Activated CD8-positive, alpha-beta T cell treated with anti-CD3 and anti-CD28 coated beads for 36 hours (primary cell): ENCODE measurements at regions not wholly inside any gene's neighbourhood (a gene's known extent, or its start where the extent isn't known, plus 50 kb on each side); places are given as distances from the start of the nearest gene placed in this dataset.
"Not testable (repeated sequence)": the region's sequence is repeated elsewhere in the genome, so short reads cannot be mapped to it uniquely, and the experiment has no call there.

Experiments
- ATAC-seq: fragments of 200-7000 bp; cut with Tn5 transposase; one replicate; pipeline ENCODE4 v1.10.0; 2021; ENCODE audit warnings: mild to moderate bottlenecking, moderate library complexity
- CTCF ChIA-PET: fragments of 350-600 bp; sonication (Branson Sonifier 250); formaldehyde crosslinking; loops from one replicate; lab custom pipeline; 2021; ENCODE audit warnings: antibody characterized with exemption; lab: Charles Lee
- POLR2A ChIA-PET: fragments of 350-600 bp; sonication (Branson Sonifier 250); formaldehyde crosslinking; loops from one replicate; lab custom pipeline; 2021; ENCODE audit warnings: antibody characterized with exemption; lab: Charles Lee
- DNase-seq: peaks from one replicate; pipeline ENCODE4 v3.0.0-alpha.2; 2020
- H3K27ac Mint-ChIP-seq: one replicate; pipeline ENCODE4 v1.8.0; 2021; ENCODE audit warnings: mild to moderate bottlenecking, mixed read lengths
- H3K27me3 Mint-ChIP-seq: one replicate; pipeline ENCODE4 v1.8.0; 2021; ENCODE audit warnings: mixed read lengths
- H3K36me3 Mint-ChIP-seq: one replicate; pipeline ENCODE4 v1.8.0; 2021; ENCODE audit warnings: low read depth, mixed read lengths
- H3K4me1 Mint-ChIP-seq: one replicate; pipeline ENCODE4 v1.8.0; 2021; ENCODE audit warnings: low read depth, mixed read lengths
- H3K4me3 Mint-ChIP-seq: one replicate; pipeline ENCODE4 v1.8.0; 2021; ENCODE audit warnings: mild to moderate bottlenecking, moderate library complexity, mixed read lengths
- H3K9me3 Mint-ChIP-seq: one replicate; pipeline ENCODE4 v1.8.0; 2021; ENCODE audit warnings: mixed read lengths
- intact Hi-C: fragments of 100-400 bp; cut with micrococcal nuclease; formaldehyde crosslinking; loops from one replicate; pipeline ENCODE4 v1.10.0; 2022
- TF ChIP-seq, protein P1 (sequence below): fragments of 200-600 bp; IDR thresholded peaks from one replicate; pipeline ENCODE4 v1.8.0; 2022; ENCODE audit warnings: antibody characterized with exemption, mild to moderate bottlenecking

DNA sequence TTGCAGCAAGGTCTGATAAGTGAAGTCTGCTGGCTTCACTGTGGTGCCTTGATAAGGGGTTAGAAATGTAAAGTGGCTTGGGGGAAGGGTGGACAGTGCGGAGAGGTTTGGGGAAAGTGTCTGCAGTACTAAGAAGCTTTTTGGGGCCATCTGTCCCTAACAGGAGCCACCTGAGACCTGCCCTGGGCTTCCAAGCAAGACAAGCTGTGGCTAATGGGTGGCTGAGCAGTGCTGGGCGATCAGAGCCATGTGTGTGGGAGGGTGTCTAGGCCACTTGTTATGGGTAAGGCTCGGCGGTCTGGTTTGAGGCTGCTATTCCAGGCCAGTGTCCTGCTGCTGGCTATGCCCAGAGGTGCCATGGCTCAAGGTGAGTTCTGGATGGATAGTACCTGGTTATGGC is 185.4 kb upstream of the MTMR8 start:
- Mint-ChIP-seq H3K9me3 (no peaks in the 10 kb centered on the region), H3K27ac (no peak overlapping the region), H3K4me3 (no peak overlapping the region), H3K27me3 (no peaks in the 10 kb centered on the region), H3K36me3 (no peaks in the 10 kb centered on the region), H3K4me1 (peaks cover 2% of the 10 kb centered on the region)
- intact Hi-C loops: no loop called here
- ATAC-seq (no peak), DNase-seq (no peak)
- ChIA-PET CTCF (no interaction called here), POLR2A (no interaction called here)
- TF ChIP-seq, protein P1, sequence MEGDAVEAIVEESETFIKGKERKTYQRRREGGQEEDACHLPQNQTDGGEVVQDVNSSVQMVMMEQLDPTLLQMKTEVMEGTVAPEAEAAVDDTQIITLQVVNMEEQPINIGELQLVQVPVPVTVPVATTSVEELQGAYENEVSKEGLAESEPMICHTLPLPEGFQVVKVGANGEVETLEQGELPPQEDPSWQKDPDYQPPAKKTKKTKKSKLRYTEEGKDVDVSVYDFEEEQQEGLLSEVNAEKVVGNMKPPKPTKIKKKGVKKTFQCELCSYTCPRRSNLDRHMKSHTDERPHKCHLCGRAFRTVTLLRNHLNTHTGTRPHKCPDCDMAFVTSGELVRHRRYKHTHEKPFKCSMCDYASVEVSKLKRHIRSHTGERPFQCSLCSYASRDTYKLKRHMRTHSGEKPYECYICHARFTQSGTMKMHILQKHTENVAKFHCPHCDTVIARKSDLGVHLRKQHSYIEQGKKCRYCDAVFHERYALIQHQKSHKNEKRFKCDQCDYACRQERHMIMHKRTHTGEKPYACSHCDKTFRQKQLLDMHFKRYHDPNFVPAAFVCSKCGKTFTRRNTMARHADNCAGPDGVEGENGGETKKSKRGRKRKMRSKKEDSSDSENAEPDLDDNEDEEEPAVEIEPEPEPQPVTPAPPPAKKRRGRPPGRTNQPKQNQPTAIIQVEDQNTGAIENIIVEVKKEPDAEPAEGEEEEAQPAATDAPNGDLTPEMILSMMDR: no peak

DNA sequence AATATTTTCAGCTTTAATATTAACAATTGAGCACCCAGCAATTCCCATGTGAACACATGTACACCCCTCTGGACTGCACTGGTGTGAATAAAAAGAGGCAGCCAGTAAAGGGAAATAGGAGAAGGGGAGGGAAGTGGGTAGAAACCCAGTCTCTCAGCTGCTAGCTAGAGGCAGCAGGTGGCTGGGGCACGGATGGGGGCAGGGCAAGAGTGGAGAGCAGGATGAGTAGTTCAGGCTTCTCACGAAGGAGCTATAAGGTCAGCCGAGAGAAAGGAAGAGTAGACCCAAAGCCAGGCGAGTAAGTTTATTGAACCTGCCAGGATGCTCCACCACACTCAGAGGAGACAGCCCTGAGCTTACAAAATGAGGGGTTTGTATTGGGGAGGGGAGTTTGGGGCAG is 184.8 kb upstream of the MTMR8 start:
- H3K27ac Mint-ChIP-seq: no peak overlapping the region
- H3K9me3 Mint-ChIP-seq: no peaks in the 10 kb centered on the region
- ChIA-PET POLR2A (no interaction called here), CTCF (no interaction called here)
- TF ChIP-seq, protein P1: no peak
- H3K4me1 Mint-ChIP-seq: peaks cover 2% of the 10 kb centered on the region
- peak; percentile 4 for DNase-seq
- intact Hi-C loops: no loop called here
- no peak for ATAC-seq
- H3K36me3 Mint-ChIP-seq: no peaks in the 10 kb centered on the region
- H3K4me3 Mint-ChIP-seq: no peak overlapping the region
- H3K27me3 Mint-ChIP-seq: no peaks in the 10 kb centered on the region

DNA sequence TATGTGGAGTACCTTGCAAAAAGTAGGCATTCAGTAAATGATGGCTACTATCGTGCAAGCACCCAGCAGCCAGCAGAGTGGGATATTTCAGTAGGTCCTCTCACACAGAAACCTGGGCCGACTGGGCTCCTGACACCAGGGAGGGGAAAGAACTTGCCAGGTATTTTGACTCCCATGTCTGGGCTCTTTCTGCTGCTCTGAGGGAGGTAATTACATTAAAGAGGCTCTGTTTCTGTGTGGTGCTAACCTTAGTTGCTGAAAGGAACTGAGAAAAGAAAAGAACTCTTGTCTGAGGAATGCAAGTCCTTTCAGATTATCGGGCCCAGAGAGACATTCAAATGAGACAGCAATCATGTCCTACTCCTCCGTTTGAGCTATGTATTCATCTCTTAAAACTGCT is 175.8 kb upstream of the MTMR8 start:
- DNase-seq (no peak), ATAC-seq (no peak)
- H3K27me3 Mint-ChIP-seq: no peaks in the 10 kb centered on the region
- POLR2A ChIA-PET: no interaction called here
- no peak overlapping the region for H3K4me3 Mint-ChIP-seq
- H3K27ac Mint-ChIP-seq: no peak overlapping the region
- intact Hi-C loops: no loop called here
- H3K36me3 Mint-ChIP-seq: no peaks in the 10 kb centered on the region
- CTCF ChIA-PET: no interaction called here
- H3K4me1 Mint-ChIP-seq: no peaks in the 10 kb centered on the region
- H3K9me3 Mint-ChIP-seq: no peaks in the 10 kb centered on the region
- TF ChIP-seq, protein P1: no peak

DNA sequence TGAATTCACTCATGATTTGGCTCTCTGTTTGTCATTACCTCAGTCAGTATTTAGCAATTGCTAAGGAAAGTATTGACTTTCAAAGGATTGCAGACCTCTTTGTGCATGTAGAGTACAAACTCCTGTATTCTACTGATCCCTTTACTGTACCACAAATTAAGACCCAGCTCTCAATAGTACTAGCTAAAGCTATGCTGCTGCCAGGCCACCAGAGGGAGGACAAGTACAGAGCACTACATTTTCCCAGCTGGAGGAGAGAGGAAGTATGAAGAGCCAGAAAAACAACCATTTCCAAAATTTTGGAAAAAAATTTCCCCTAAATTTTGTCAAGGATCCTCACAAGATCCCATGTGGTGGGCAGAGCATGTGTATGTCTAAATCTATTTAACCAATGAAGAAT is 175.0 kb upstream of the MTMR8 start:
- H3K27me3 Mint-ChIP-seq: no peaks in the 10 kb centered on the region
- intact Hi-C loops: no loop called here
- no peak for DNase-seq
- no peak for ATAC-seq
- no peaks in the 10 kb centered on the region for H3K9me3 Mint-ChIP-seq
- TF ChIP-seq, protein P1: no peak
- H3K36me3 Mint-ChIP-seq: no peaks in the 10 kb centered on the region
- H3K4me3 Mint-ChIP-seq: no peak overlapping the region
- ChIA-PET POLR2A (no interaction called here), CTCF (no interaction called here)
- H3K4me1 Mint-ChIP-seq: no peaks in the 10 kb centered on the region
- H3K27ac Mint-ChIP-seq: no peak overlapping the region

DNA sequence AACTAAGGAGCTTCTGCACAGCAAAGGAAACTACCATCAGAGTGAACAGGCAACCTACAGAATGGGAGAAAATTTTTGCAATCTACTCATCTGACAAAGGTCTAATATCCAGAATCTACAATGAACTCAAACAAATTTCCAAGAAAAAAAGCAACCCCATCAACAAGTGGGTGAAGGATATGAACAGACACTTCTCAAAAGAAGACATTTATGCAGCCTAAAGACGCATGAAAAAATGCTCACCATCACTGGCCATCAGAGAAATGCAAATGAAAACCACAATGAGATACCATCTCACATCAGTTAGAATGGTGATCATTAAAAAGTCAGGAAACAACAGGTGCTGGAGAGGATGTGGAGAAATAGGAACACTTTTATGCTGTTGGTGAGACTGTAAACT is 170.1 kb upstream of the MTMR8 start:
- POLR2A ChIA-PET, ATAC-seq, H3K9me3 Mint-ChIP-seq: not testable (repeated sequence)

DNA sequence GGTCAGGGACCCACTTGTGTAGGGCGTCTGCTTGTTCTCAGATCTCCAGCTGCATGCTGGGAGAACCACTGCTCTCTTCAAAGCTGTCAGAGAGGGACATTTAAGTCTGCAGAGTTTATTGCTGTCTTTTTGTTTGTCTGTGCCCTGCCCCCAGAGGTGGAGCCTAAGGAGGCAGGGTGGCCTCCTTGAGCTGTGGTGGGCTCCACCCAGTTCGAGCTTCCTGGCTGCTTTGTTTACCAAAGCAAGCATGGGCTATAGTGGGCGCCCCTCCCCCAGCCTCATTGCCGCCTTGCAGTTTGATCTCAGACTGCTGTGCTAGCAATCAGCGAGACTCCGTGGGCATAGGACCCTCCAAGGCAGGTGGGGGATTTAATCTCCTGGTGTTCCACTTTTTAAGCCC is 154.0 kb upstream of the MTMR8 start:
- ATAC-seq, H3K27me3 Mint-ChIP-seq, CTCF ChIA-PET, intact Hi-C loops, DNase-seq, H3K4me3 Mint-ChIP-seq, H3K9me3 Mint-ChIP-seq, H3K27ac Mint-ChIP-seq, POLR2A ChIA-PET, H3K4me1 Mint-ChIP-seq, H3K36me3 Mint-ChIP-seq: not testable (repeated sequence)

More for the DNA sequence above, 170.1 kb upstream of the MTMR8 start:
- H3K4me1 Mint-ChIP-seq, H3K27ac Mint-ChIP-seq, H3K27me3 Mint-ChIP-seq, H3K4me3 Mint-ChIP-seq, DNase-seq, H3K36me3 Mint-ChIP-seq, intact Hi-C loops, CTCF ChIA-PET: not testable (repeated sequence)
